B cell (primary cell): ENCODE measurements at regions not wholly inside any gene's neighbourhood (a gene's known extent, or its start where the extent isn't known, plus 50 kb on each side); places are given as distances from the start of the nearest gene placed in this dataset.

Experiments used
- EZH2 ChIP-seq: IDR thresholded peaks from 2 replicates; pipeline ENCODE4 v1.6.1; 2012; ENCODE audit warnings: borderline replicate concordance, low read depth, mild to moderate bottlenecking, moderate library complexity, low read length; ENCODE audit not compliant: insufficient read depth, poor library complexity, severe bottlenecking
- TF ChIP-seq, protein P1 (sequence below): fragments of 200-600 bp; IDR thresholded peaks from one replicate; pipeline ENCODE4 v1.8.0; 2022; ENCODE audit warnings: antibody characterized with exemption, mild to moderate bottlenecking

DNA sequence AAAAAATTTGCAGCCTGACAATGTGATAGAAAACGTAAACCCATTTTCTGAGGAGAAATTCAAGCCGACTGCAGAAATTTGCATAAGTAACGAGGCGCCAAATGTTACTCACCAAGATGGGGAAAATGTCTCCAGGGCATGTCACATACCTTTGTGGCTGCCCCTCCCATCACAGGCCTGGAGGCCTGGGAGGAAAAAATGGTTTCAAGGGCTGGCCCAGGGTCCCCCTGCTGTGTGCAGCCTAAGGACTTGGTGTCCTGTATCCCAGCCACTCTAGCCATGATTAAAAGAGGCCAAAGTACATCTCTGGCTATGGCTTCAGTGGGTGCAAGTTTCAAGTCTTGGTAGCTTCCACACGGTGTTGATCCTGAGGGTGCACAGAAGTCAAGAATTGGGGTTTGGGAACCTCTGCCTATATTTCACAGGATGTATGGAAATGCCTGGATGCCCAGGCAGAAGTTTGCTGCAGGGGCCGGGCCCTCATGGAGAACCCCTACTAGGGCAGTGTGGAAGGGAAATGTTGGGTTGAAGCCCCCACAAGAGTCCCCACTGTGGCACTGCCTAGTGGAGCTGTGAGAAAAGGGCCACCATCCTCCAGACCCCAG is 1842.3 kb downstream of the PCDH9 start:
- TF ChIP-seq EZH2, result no peak
- TF ChIP-seq, protein P1, sequence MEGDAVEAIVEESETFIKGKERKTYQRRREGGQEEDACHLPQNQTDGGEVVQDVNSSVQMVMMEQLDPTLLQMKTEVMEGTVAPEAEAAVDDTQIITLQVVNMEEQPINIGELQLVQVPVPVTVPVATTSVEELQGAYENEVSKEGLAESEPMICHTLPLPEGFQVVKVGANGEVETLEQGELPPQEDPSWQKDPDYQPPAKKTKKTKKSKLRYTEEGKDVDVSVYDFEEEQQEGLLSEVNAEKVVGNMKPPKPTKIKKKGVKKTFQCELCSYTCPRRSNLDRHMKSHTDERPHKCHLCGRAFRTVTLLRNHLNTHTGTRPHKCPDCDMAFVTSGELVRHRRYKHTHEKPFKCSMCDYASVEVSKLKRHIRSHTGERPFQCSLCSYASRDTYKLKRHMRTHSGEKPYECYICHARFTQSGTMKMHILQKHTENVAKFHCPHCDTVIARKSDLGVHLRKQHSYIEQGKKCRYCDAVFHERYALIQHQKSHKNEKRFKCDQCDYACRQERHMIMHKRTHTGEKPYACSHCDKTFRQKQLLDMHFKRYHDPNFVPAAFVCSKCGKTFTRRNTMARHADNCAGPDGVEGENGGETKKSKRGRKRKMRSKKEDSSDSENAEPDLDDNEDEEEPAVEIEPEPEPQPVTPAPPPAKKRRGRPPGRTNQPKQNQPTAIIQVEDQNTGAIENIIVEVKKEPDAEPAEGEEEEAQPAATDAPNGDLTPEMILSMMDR, result no peak
